Skeletal muscle tissue (tissue), 3 donors: ENCODE measurements at regions not wholly inside any gene's neighbourhood (a gene's known extent, or its start where the extent isn't known, plus 50 kb on each side); places are given as distances from the start of the nearest gene placed in this dataset.
"Not testable (repeated sequence)": the region's sequence is repeated elsewhere in the genome, so short reads cannot be mapped to it uniquely, and the experiment has no call there.

Experiments used
- H3K27ac ChIP-seq: one replicate; pipeline ENCODE4 v1.7.0; 2013; ENCODE audit warnings: mild to moderate bottlenecking, low read depth, low read length, inconsistent platforms
- H3K27me3 ChIP-seq, 3 donors: one replicate each; pipeline ENCODE4 v1.7.0; 2013; ENCODE audit warnings: low read length in 3 of 3; ENCODE audit not compliant: control insufficient read depth in 3 of 3, insufficient read depth in 3 of 3
- H3K36me3 ChIP-seq, 3 donors: one replicate each; pipeline ENCODE4 v1.7.0; 2013; ENCODE audit warnings: low read length in 3 of 3; ENCODE audit not compliant: control insufficient read depth in 3 of 3, insufficient read depth in 3 of 3
- H3K4me1 ChIP-seq, 3 donors: one replicate each; pipeline ENCODE4 v1.7.0; 2013; ENCODE audit warnings: low read length in 3 of 3, mild to moderate bottlenecking in 3 of 3; ENCODE audit not compliant: control insufficient read depth in 3 of 3, insufficient read depth in 3 of 3
- H3K4me3 ChIP-seq, 3 donors: one replicate each; pipeline ENCODE4 v1.7.0; 2013; ENCODE audit warnings: low read length in 3 of 3
- H3K9ac ChIP-seq, 3 donors: one replicate each; pipeline ENCODE4 v1.7.0; 2013; ENCODE audit warnings: low read length in 3 of 3, mild to moderate bottlenecking in 3 of 3, moderate library complexity in 2 of 3, low read depth in 1 of 3
- H3K9me3 ChIP-seq, 3 donors: one replicate each; pipeline ENCODE4 v1.7.0; 2013; ENCODE audit warnings: low read length in 3 of 3; ENCODE audit not compliant: control insufficient read depth in 3 of 3
- donor health status: Osteomylitis.

GRCh38 chr1:30143517-30143916 is 579.9 kb downstream of the MATN1 start:
- H3K27me3 ChIP-seq = peaks cover 0 to 34% (median 21%) of the 10 kb centered on the region in 3 donors
- H3K4me1 ChIP-seq = no peaks in the 10 kb centered on the region
- no peaks in the 10 kb centered on the region for H3K36me3 ChIP-seq
- H3K9me3 ChIP-seq = no peaks in the 10 kb centered on the region
- no peak overlapping the region for H3K4me3 ChIP-seq
- no peak overlapping the region for H3K9ac ChIP-seq
- H3K27ac ChIP-seq = no peak overlapping the region

- Histone ChIP-seq H3K27ac (no peak overlapping the region), H3K36me3 (no peaks in the 10 kb centered on the region), H3K27me3 (peaks cover 0 to 26% (median 20%) of the 10 kb centered on the region in 3 donors), H3K9me3 (peaks cover 0 to 3% (median 0%) of the 10 kb centered on the region in 3 donors), H3K9ac (no peak overlapping the region), H3K4me3 (no peak overlapping the region), H3K4me1 (no peaks in the 10 kb centered on the region)
Measured at GRCh38 chr1:30140566-30140965, 582.8 kb downstream of the MATN1 start.

GRCh38 chr1:30138891-30139290 is 584.5 kb downstream of the MATN1 start:
- Histone ChIP-seq H3K27me3 (peaks cover 0 to 27% (median 21%) of the 10 kb centered on the region in 3 donors), H3K9ac (no peak overlapping the region), H3K36me3 (no peaks in the 10 kb centered on the region), H3K27ac (no peak overlapping the region), H3K9me3 (peaks cover 0 to 3% (median 0%) of the 10 kb centered on the region in 3 donors), H3K4me1 (no peaks in the 10 kb centered on the region), H3K4me3 (no peak overlapping the region)

GRCh38 chr1:30137001-30137400 is 586.4 kb downstream of the MATN1 start:
- no peak overlapping the region for H3K9ac ChIP-seq
- no peaks in the 10 kb centered on the region for H3K36me3 ChIP-seq
- peaks cover 0 to 3% (median 0%) of the 10 kb centered on the region in 3 donors for H3K9me3 ChIP-seq
- H3K27me3 ChIP-seq = peaks cover 0 to 28% (median 25%) of the 10 kb centered on the region in 3 donors
- H3K27ac ChIP-seq = no peak overlapping the region
- H3K4me1 ChIP-seq = no peaks in the 10 kb centered on the region
- H3K4me3 ChIP-seq = no peak overlapping the region

- Histone ChIP-seq H3K36me3 (no peaks in the 10 kb centered on the region), H3K9me3 (peaks cover 0 to 3% (median 0%) of the 10 kb centered on the region in 3 donors), H3K4me1 (no peaks in the 10 kb centered on the region), H3K4me3 (no peak overlapping the region), H3K27me3 (peaks cover 0 to 36% (median 31%) of the 10 kb centered on the region in 3 donors), H3K27ac (no peak overlapping the region), H3K9ac (no peak overlapping the region)
Measured at GRCh38 chr1:30135698-30136097, 587.7 kb downstream of the MATN1 start.

- H3K9me3 ChIP-seq = peaks cover 0 to 3% (median 0%) of the 10 kb centered on the region in 3 donors
- peaks cover 0 to 30% (median 28%) of the 10 kb centered on the region in 3 donors for H3K27me3 ChIP-seq
- H3K36me3 ChIP-seq = no peaks in the 10 kb centered on the region
- H3K4me3 ChIP-seq = no peak overlapping the region
- no peak overlapping the region for H3K27ac ChIP-seq
- no peak overlapping the region for H3K9ac ChIP-seq
- no peaks in the 10 kb centered on the region for H3K4me1 ChIP-seq
Measured at GRCh38 chr1:30134466-30135217, 588.7 kb downstream of the MATN1 start.

- Histone ChIP-seq H3K36me3 (no peaks in the 10 kb centered on the region), H3K4me1 (no peaks in the 10 kb centered on the region), H3K27me3 (peaks cover 0 to 25% (median 24%) of the 10 kb centered on the region in 3 donors), H3K4me3 (no peak overlapping the region), H3K9me3 (peaks cover 0 to 3% (median 0%) of the 10 kb centered on the region in 3 donors), H3K9ac (no peak overlapping the region), H3K27ac (no peak overlapping the region)
Measured at GRCh38 chr1:30133414-30134055, 589.9 kb downstream of the MATN1 start.

GRCh38 chr1:30132602-30133286 is 590.6 kb downstream of the MATN1 start:
- H3K27me3 ChIP-seq = peaks cover 0 to 28% (median 23%) of the 10 kb centered on the region in 3 donors
- H3K9me3 ChIP-seq = peaks cover 0 to 3% (median 0%) of the 10 kb centered on the region in 3 donors
- no peaks in the 10 kb centered on the region for H3K36me3 ChIP-seq
- H3K27ac ChIP-seq = no peak overlapping the region
- H3K4me1 ChIP-seq = no peaks in the 10 kb centered on the region
- H3K9ac ChIP-seq = no peak overlapping the region
- H3K4me3 ChIP-seq = no peak overlapping the region

GRCh38 chr1:30130566-30130965 is 592.8 kb downstream of the MATN1 start:
- H3K9ac ChIP-seq, H3K27ac ChIP-seq, H3K9me3 ChIP-seq, H3K4me1 ChIP-seq, H3K4me3 ChIP-seq, H3K36me3 ChIP-seq: not testable (repeated sequence)
- peaks cover 0 to 26% (median 20%) of the 10 kb centered on the region in 3 donors for H3K27me3 ChIP-seq

- Histone ChIP-seq H3K9me3 (no peaks in the 10 kb centered on the region), H3K36me3 (no peaks in the 10 kb centered on the region), H3K4me3 (no peak overlapping the region), H3K9ac (no peak overlapping the region), H3K27ac (no peak overlapping the region), H3K27me3 (peaks cover 0 to 21% (median 20%) of the 10 kb centered on the region in 3 donors), H3K4me1 (no peaks in the 10 kb centered on the region)
Measured at GRCh38 chr1:30130099-30130498, 593.3 kb downstream of the MATN1 start.
